Midbrain (tissue), 1 donor: ENCODE measurements at regions not wholly inside any gene's neighbourhood (a gene's known extent, or its start where the extent isn't known, plus 50 kb on each side); places are given as distances from the start of the nearest gene placed in this dataset.
A peak's percentile ranks its signal among the peaks of the same experiment; 100 is the strongest.
"Not testable (repeated sequence)": the region's sequence is repeated elsewhere in the genome, so short reads cannot be mapped to it uniquely, and the experiment has no call there.

Source experiments
- DNase-seq: peaks from one replicate; lab custom pipeline; 2025; lab: John Stamatoyannopoulos, UW

DNA sequence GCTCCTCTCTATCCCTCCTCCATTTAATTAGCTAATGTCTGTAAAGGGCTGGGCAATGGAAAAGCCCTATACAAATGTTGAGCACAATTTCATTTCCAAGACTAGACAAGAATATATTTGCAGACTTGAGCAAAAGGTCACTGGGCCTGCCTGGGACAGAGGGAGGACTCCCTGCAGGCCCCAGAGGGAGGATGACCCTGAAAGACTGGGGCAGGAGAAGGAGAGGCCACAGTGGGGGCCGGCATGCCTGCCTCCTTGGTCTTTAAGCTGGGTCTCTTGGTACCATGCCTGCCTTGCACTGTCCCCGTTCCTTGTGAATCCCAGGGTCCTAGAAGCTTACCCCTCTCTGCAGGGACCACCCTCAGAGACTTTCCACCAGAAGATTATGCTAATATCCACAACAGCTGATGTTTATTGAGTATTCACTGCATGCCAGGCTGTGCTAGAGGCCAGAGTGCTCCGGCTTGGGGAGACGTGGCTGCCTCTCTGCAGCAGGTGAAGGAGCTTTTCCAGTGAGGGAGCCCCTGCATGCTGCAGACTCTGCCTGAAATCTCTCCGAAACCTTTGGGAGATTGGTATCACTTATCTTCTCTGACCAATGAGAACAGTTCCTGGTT, 72.7 kb upstream of the HSPA9 start:
- no peak for DNase-seq

DNA sequence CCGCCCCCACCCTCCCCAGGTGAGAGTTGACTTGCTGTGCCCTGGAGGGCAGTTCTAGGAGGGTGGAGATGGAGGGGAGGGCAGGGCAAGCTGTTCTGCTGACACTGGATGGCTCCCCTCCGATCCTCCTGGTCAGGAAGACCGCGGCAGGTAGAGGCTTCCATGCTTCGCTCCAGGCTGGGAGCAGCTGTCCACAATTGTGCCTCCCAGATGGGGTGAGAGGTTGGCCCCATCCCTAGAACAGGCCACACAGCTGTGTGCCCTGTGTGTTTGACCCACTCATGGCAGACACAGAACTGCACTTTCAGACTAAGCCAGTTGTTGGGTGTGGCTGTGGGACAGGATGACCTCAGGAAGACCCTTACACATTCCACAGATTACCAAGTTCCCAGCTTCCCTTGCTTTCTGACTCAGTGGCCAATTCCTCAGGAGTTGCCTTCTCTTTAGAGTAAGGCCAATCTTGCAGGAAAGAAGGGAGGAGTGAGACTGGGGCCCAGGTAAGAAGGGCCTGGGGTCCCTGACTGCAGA, 72.1 kb upstream of the HSPA9 start:
- no peak for DNase-seq

DNA sequence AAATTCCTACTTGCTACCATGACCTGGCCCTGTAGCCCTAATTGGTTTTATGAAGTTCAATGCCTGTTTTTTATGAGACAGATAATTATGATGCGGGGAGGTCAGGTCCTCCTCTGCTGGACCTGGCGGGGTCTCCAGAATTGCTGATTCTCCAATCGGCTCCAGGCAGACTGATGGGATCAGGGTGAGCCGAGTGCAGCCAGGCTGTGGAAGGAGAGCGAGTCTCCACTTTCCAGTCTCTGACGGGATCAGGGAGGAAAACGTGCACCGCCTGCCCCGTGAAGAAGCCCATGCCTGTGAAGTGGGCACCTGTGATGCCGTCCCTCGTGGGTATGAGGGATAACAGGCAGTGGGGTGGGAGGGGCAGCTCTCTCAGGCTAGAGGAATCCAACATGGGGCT, 71.5 kb upstream of the HSPA9 start:
- no peak for DNase-seq

DNA sequence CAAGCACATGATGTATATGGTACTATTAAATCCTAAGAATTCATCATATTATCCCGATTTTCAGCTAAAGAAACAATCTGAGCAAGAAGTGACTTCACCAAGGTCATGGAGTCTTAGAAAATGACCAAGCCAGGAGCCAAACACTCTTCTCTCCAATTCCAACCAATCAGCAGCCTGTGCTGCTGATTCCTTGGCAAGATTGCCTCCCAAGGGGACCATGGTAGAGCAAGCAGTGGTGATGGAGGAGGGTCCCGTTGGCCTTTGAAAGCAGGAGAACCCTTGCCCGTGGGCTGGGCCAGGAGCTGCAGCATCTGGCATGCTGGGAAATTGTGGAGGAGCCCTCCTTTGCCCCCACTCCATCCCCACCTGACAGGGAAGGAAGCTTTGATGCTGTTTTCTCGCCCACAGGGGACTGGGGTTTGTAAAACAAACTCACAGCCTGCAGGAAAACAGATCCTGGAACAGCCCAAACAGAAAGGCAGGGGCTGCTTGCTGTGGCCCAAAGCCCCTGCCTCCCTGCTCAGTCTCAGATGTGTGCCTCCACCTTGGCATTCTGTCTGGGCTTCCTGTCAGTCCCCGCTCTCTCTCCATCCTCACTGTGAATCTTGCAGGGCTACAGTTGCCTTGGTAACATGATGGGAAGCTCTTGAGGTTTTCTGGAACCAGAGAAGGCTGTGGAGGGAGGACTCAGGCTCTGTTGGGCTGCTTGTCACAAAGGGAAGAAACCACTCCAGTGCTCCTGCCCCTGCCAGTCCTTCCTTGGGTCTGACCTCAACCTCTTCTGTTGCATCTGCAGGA, 70.8 kb upstream of the HSPA9 start:
- DNase-seq, result no peak

DNA sequence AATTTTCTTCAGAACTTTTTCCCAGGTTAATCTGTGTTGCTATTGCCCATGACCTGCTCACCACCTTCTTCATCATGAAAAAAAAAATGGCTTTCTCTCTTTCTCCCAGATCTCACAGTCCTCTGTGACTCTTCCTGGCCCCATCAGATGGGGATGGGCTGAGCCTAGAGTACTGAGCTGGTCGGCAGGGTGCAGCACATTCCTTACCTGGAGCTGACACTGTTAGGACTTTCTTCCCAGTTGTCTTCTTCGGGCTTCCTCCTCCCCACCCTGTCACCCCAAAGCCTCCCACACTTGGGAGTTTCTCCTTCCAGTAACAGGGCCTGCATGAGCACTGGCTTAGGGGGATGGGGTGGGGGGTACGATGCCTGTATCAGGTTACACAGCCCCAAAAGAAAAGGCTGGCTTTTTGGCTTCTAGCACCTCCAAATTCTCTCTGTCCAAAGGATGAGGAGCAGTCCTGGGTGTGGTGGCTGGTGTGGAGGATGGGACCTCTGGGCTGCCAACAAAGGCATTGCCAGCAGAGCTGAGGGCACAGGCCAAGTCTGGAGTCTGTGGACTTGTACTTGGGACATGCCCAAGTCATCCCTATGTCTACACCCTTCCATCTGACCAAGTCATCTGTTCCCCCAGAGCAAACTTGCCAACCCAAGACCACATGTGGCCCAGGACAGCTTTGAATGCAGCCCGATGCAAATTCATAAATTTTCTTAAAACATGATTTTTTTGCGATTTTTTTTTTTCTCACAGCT, 68.0 kb upstream of the HSPA9 start:
- DNase-seq, result no peak

DNA sequence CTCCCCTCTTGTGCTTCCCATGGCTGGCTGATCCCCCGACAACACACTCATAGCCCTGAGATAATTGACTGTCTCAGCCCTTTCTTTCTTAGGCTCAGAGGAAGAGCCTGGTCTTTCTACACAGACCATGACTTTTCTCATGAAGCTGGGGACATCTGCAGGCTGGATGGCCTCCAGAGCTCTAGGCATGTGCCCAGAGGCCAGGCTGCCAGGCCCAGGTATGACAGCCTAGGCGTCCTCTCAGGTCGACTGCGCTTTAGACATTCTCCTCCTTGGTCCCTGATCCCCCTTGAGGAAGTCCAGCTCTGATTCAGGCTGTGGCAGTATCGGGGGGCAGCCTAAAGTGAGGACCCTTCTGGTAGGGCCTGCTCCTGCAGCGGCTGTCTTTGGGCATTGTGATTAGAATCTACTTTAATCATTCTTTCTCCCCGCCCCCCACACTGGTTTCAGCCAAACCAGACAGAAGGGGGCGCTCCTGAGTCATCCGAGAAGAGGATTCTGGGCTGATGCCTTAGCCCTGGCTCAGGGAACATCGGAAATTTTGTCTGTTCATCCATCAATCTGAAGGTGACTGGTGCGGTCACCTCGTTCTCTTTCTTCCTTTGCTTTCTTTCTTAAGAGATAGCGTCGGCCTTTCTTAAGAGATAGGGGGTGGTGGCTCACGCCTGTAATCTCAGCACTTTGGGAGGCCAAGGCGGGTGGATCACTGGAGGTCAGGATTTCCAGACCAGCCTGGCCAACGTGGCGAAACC, 66.5 kb upstream of the HSPA9 start:
- DNase-seq, result peak; percentile 65

DNA sequence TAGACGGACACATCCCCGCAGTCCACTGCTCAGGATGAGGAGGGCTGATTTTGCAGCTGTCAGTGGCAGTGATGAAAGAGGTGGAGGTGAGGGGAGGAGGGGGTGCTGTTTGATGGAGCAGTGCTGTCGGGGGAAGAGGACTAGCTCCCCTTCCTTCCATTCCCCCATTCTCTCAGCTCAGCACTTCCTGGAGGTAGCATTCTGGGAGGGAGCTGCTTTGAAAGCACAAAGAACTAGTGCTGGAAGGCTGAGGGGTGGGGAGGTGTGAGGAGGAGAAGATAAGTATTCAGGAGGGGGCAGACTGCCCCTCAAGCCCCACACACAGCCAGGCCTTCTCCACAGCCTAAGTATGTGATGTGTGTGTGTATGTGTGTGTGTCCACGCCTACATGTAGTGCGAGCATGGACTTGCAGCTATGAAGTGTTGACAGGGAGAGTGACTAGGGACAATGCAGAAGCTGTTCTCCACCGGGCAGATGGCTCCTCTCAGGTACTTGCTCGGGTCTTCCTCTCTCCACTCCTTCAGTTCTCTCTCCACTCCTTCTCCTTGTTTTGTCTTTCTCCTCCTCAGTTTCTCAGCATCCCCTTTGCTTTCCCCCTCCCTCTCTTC, 65.5 kb upstream of the HSPA9 start:
- DNase-seq, result no peak

DNA sequence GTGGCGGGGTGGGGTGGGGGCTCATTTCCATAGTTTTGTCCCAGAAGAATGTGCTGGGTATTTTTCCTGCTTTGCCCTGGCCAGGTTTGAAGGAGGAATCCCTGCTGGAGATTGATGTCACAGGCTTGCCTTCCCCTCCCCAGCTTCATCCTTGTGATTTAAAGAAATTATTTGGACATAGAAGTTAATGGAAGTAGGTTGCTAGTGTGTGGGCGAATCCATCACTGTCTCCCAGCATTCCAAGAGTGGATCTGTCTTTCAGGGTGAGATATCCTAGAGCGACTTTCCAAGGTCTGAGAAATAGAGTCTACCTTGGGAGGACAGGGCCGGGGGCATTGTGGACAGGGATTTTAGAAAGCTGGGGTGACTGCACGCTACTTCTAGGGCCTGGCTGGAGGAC, 64.9 kb upstream of the HSPA9 start:
- no peak for DNase-seq

DNA sequence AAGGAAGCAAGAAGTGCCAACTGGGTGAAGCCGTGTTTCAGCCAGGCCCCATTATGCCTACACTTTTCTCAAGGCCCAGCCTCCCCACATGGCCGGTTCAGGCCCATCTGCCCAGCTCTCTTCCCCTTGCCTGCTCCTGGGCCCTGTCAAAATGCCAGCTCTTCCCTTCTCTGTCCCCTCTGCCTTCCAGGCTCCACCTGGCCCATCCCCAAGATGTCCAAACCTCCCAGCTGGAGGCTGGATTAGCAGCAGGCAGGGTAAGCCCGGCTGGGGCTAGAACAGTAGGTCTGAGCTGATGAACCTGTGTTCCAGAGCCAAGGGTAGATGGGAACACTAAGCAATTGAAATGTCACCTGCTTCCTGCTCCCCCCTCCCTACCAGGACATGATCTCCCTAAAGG, 64.1 kb upstream of the HSPA9 start:
- DNase-seq, result peak; percentile 47

DNA sequence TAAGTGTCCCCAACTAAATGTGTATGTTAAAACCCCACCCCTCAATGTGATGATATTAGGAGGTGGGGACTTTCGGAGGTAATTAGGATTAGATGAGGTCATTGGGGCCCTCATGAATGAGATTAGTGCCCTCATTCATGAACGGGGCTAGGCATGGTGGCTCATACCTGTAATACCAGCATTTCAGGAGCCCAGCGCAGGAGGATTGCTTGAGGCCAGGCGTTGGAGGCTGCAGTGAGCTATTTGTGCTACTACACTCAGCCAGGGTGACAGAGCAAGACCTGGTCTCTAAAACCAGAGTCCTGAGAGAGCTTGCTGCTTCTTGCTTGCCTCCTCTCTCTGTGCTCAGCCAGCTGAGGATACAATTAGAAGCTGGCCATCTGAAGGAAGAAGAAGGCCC, 62.1 kb upstream of the HSPA9 start:
- no peak for DNase-seq

DNA sequence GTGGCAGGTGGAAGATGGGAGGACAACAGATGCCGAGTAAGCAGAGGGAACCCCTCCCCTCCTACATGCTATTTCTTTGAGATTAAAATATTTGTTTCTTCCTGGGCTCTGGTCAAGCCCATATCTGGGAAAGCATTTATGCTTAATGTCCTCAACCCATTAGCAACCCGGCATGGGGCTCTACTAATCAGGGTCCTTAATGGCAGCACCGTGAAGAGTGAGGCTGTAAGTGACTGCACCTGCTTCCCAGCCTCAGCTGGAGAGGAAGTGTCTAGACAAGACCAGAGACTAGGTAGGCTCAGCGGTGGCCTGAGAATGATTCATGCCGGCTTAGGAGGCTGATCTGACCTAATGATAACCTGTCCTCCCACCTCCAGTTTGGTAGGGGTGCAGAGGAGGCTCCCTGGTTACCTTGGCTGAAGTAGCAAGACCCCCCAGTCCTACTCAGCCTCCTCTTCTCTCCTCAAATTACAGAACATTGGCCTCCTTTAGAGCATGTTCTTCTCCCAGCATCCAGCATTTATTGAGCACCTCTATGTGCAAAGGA, 61.3 kb upstream of the HSPA9 start:
- no peak for DNase-seq

DNA sequence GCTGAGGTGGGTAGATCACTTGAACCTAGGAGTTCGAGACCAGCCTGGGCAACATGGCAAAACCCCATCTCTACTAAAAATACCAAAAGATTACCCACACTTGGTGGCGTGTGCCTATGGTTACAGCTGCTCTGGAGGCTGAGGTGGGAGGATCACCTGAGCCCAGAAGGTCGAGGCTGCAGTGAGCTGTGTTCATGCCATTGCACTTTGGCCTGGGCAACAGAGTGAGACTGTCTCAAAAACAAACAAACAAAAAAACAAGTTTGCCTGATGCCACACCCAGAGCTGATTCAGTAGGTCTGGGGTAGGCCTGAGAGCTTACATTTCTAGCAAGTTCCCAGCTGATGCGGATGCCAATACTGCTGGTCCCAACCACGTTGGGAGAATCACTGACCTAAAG, 60.5 kb upstream of the HSPA9 start:
- no peak for DNase-seq

DNA sequence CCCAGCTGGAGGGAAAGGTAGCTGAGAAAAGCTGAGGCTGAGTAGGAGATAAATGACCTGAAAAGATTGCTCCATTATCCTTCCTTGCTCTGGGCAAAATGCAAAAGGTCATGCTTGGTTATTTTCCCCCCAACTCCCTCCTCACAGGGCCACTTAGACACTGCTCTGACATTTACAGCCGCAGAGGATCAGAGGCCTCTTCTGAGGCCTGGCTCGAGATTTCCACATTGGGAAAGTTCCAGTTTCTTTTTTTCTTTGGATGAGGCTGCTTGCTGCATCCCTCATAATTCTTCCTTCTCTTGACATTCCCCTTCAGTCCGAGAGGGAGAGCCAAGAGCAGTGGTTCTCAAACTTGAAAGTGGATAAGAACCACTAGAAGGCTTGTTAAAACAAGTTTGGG, 60.1 kb upstream of the HSPA9 start:
- DNase-seq, result no peak

DNA sequence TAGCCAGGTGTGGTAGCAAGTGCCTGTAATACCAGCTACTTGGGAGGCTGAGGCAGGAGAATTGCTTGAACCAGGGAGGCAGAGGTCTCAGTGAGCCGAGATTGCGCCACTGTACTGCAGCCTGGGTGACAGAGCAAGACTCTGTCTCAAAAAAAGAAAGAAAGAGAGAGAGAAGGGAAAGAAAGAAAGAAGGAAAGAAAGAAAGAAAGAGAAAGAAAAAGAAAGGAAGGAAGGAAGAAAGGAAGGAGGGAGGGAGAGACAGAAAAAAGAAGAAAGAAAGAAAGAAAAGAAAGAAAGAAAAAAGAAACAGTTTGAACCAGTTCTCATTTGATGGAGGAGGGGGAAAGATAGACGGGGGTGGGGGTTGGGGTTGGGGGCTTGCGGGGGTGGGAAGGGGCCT, 59.6 kb upstream of the HSPA9 start:
- not testable (repeated sequence) for DNase-seq

DNA sequence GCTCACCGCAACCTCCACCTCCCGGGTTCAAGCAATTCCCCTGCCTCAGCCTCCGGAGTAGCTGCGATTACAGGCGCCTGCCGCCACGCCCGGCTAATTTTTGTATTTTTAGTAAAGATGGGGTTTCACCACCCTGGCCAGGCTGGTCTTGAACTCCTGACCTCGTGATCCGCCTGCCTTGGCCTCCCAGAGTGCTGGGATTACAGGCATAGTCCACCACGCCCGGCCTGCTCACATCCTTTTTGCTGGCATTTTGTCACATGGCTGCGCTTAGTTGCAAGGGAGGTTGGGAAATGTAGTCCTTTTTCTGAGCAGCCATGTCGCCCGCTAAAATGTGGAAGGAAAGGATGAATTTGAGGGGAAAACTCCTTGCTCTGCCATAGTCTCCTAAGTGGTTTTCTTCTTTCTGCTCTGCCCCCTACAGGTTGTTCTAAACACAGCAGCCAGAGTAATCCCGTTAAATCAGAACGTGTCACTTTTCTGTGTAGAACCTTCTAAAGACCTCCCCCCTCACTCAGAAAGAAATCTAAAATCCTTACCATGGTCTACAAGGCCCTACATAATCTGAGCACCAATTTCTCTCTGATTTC, 57.8 kb upstream of the HSPA9 start:
- DNase-seq, result peak; percentile 74

DNA sequence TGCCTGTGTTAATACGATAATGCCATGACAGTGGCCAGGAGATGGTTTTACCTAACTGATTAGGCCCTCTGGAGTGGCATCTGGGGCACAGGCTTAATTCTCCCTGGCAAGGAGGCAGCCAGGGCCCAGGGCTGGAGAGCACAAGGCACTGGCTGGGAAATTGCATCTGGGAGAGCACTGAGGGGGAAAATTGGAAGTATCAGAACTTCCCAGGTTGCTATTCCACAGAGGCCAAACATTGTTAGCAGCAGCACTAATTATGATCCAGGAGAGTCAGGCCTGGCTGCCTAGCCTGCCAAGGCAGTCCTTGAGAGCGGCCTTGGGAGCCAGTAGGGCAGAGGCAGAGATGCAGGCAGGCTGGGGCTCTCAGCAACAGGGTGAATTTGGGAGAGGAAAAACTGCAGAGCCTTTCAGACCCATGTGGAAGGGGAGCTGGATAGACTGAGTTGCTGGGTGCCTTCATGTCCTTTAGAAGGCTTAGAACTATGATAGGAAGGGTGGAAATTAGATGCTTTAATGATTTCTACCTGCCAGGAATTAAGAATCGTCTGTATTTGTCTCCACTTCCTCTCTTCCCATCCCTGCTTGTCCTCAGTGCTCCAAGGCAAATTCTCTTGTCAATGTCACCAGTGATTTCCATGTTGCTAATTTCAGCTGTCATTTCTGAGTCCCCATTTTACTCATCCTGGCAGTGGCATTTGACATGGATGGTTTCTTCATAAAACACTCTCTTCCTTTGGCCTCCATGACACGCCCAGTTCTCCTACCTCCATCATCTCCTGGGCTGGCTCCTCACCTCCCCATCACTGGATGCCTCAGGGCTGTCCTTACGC, 56.1 kb upstream of the HSPA9 start:
- no peak for DNase-seq

DNA sequence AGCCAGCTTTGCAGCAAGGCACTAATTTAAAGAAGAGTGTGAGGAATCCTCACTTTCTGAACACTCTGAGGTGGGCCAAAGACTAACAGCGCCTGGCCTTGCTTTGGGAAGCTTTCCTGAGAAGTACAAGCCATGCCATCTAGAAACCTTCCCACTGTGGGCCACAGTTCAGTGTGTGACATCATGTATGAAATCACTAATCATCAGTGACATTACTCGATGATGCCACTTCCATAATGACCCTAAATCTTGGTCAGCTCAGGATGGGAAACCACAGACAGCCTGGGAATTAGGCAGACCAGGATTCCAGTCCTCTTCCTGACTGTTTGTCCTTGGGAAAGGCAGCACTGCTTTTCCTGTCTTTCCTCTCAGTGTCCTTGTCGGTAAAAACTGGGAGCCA, 54.2 kb upstream of the HSPA9 start:
- no peak for DNase-seq

DNA sequence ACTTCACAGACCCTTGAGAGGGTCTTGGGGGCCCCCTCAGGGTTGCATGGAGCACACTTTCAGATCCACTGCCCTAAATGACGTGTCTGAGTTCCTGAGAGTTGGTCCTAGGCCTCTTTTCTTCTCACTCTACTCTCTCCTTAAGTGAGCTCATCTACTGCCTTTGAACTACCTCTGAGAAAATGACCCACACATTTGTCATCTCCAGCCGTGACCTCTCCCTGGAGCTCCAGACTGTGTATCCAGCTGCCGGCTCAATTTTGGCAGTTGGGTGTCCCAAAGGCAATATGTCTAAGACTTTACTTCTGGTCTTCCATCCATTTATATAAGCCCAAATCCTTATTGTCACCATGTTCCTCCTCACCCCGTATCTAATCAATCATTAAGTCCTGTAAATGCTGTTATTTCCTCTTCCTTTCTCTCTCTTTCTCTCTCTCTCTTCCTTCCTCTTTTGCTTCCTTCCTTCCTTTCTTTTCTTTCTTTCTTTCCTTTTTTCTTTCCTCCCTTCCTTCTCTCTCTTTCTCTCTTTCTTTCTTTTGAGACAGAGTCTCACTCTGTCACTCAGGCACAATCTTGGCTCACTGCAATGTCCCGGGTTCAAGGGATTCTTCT, 51.2 kb upstream of the HSPA9 start:
- DNase-seq, result no peak

DNA sequence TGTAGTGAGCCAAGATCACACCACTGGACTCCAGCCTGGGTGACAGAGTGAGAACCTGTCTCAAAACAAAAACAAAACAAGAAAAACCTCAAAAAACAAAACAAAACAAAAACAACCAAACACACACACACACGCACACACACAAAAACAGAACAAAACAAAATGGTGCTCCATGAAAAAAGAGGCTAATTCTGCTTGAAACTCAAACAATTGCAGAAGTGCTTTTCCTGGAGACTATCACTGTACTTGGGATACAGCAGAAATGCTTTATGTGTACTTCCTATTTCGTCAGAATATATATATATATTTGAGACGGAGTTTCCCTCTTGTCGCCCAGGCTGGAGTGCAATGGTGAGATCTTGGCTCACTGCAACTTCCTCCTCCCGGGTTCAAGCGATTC, 49.9 kb upstream of the HSPA9 start:
- no peak for DNase-seq
